GM12878 (cell line): ENCODE measurements at regions not wholly inside any gene's neighbourhood (a gene's known extent, or its start where the extent isn't known, plus 50 kb on each side); places are given as distances from the start of the nearest gene placed in this dataset.

Experiments
- ATAC-seq: fragments of 200-7000 bp; cut with Tn5 transposase; 3 replicates; pipeline ENCODE4 v1.9.1; 2020; ENCODE audit warnings: mild to moderate bottlenecking, moderate library complexity
- BruUV-seq: library from RNA; stranded (reverse); fragments of 400-500 nt; replicated peaks from 2 replicates; lab custom pipeline; 2021; lab: Mats Ljungman, UMichigan
- CTCF ChIA-PET: fragments of 300-600 bp; sonication (Branson Sonifier 250); formaldehyde crosslinking; extraction: SDS; loops from one replicate; lab custom pipeline; 2021; ENCODE audit warnings: inconsistent platforms; lab: Yijun Ruan, JAX
- POLR2A ChIA-PET: fragments of 350-600 bp; formaldehyde crosslinking; extraction: SDS; loops from one replicate; lab custom pipeline; 2021; ENCODE audit warnings: inconsistent platforms; lab: Charles Lee
- RAD21 ChIA-PET: fragments of 300-600 bp; sonication (Branson Sonifier 250); formaldehyde crosslinking; loops from one replicate; lab custom pipeline; 2023; ENCODE audit warnings: antibody characterized with exemption; ENCODE audit not compliant: unreplicated experiment; lab: Charles Lee
- SMC1A ChIA-PET: fragments of 300-600 bp; sonication (Branson Sonifier 250); formaldehyde crosslinking; loops from one replicate; lab custom pipeline; 2023; ENCODE audit not compliant: unreplicated experiment, uncharacterized antibody; lab: Charles Lee
- DNase-seq: peaks from one replicate; pipeline ENCODE4 v3.0.0-alpha.2; 2011; ENCODE audit warnings: low read depth, low spot score
- FAIRE-seq: peaks from 3 replicates; lab custom pipeline; 2011; peaks lifted over from hg19 to GRCh38; lab: Jason Lieb, UNC
- H2AFZ ChIP-seq: 2 replicates; pipeline ENCODE4 v1.6.0; 2011; ENCODE audit warnings: low read depth, low read length, control low read depth; ENCODE audit not compliant: control insufficient read depth
- H3K27ac ChIP-seq: 2 replicates; pipeline ENCODE4 v1.5.1; 2011; ENCODE audit warnings: control low read depth; ENCODE audit not compliant: control insufficient read depth, insufficient read depth
- H3K27me3 ChIP-seq, 2 experiments: replicated peaks in 1 of 2; 2 replicates each; pipeline versions ENCODE4 v1.6.0 to v1.6.1; 2011; ENCODE audit warnings: low read length in 1 of 2; ENCODE audit not compliant: control insufficient read depth in 2 of 2, insufficient read depth in 2 of 2
- H3K36me3 ChIP-seq, 2 experiments: 2 replicates each; pipeline ENCODE4 v1.5.1; 2011; ENCODE audit warnings: low read length in 1 of 2; ENCODE audit not compliant: control insufficient read depth in 2 of 2, insufficient read depth in 2 of 2
- H3K4me1 ChIP-seq: 2 replicates; pipeline ENCODE4 v1.6.1; 2011; ENCODE audit warnings: mild to moderate bottlenecking, low read length, moderate library complexity, mixed read lengths; ENCODE audit not compliant: control insufficient read depth, insufficient read depth
- H3K4me2 ChIP-seq: 2 replicates; pipeline ENCODE4 v1.6.0; 2011; ENCODE audit warnings: control low read depth; ENCODE audit not compliant: control insufficient read depth, insufficient read depth
- H3K4me3 ChIP-seq: fragments of 200-600 bp; sonication (generic); 2 replicates; pipeline ENCODE4 v1.5.1; 2016
- H3K79me2 ChIP-seq: 2 replicates; pipeline ENCODE4 v1.6.0; 2011; ENCODE audit warnings: low read length; ENCODE audit not compliant: control insufficient read depth, insufficient read depth
- H3K9ac ChIP-seq: 2 replicates; pipeline ENCODE4 v1.8.0; 2011; ENCODE audit warnings: low read length, control low read depth, mixed read lengths; ENCODE audit not compliant: control insufficient read depth, insufficient read depth
- H3K9me3 ChIP-seq: replicated peaks from 3 replicates; pipeline ENCODE4 v1.5.1; 2011; ENCODE audit warnings: mild to moderate bottlenecking, low read length; ENCODE audit not compliant: control insufficient read depth, insufficient read depth
- H4K20me1 ChIP-seq: 2 replicates; pipeline ENCODE4 v1.6.0; 2011; ENCODE audit not compliant: control insufficient read depth, insufficient read depth
- BRCA1 ChIP-seq: IDR thresholded peaks from 2 replicates; pipeline ENCODE4 v1.6.1; 2011; ENCODE audit warnings: low read depth, low read length, improper control_type of control experiment
- CBX3 ChIP-seq: fragments of 200-600 bp; sonication (generic); IDR thresholded peaks from 2 replicates; pipeline ENCODE4 v1.6.1; 2016; ENCODE audit warnings: low read depth, borderline replicate concordance
- EED ChIP-seq: sonication (generic); IDR thresholded peaks from 2 replicates; pipeline ENCODE4 v1.6.1; 2016; ENCODE audit warnings: antibody characterized with exemption, low read depth
- IKZF1 ChIP-seq: fragments of 450-650 bp; conservative IDR thresholded peaks from 2 replicates; pipeline ENCODE4 v1.6.1; 2017; ENCODE audit warnings: antibody characterized with exemption, mild to moderate bottlenecking
- IKZF2 ChIP-seq, 2 experiments: fragments of 450-650 bp; IDR thresholded peaks; 2 replicates each; pipeline ENCODE4 v1.6.1; 2017; ENCODE audit warnings: mild to moderate bottlenecking in 2 of 2, moderate library complexity in 2 of 2
- NKRF ChIP-seq: fragments of 450-650 bp; conservative IDR thresholded peaks from 2 replicates; pipeline ENCODE4 v1.6.1; 2017; ENCODE audit warnings: mild to moderate bottlenecking, moderate library complexity
- SRF ChIP-seq, 2 experiments: IDR thresholded peaks; 2 replicates each; pipeline ENCODE4 v1.6.1; 2011; ENCODE audit warnings: low read depth in 2 of 2, low read length in 2 of 2, mild to moderate bottlenecking in 1 of 2, moderate library complexity in 1 of 2
- SUPT20H ChIP-seq: IDR thresholded peaks from 2 replicates; pipeline ENCODE4 v1.6.1; 2011; ENCODE audit warnings: low read depth, mild to moderate bottlenecking, low read length, moderate library complexity, borderline replicate concordance; ENCODE audit not compliant: control insufficient read depth
- TCF12 ChIP-seq: IDR thresholded peaks from 2 replicates; pipeline ENCODE4 v1.6.1; 2011; ENCODE audit warnings: low read depth, mild to moderate bottlenecking, low read length
- YBX1 ChIP-seq: fragments of 450-650 bp; IDR thresholded peaks from 2 replicates; pipeline ENCODE4 v1.6.1; 2016; ENCODE audit warnings: antibody characterized with exemption
- ZBED1 ChIP-seq: IDR thresholded peaks from 2 replicates; pipeline ENCODE4 v1.6.1; 2016; ENCODE audit warnings: borderline replicate concordance
- WGBS: methylation state at CpG from one replicate; pipeline ENCODE4 v1.1.6; 2016; ENCODE audit warnings: low lambda C conversion rate; ENCODE audit not compliant: insufficient replicate concordance, insufficient coverage; ENCODE audit errors: missing lambda C conversion rate; 5-methylcytosine and 5-hydroxymethylcytosine counted together
- in situ Hi-C: fragments of 300-500 bp; cut with MboI; formaldehyde crosslinking; loops from 9 replicates; pipeline ENCODE4 v1.14.3; 2018; ENCODE audit warnings: mixed read lengths
- intact Hi-C: fragments of 100-400 bp; cut with micrococcal nuclease; formaldehyde crosslinking; loops from one replicate; pipeline ENCODE4 v1.14.2; 2022; ENCODE audit not compliant: unreplicated experiment
- TF ChIP-seq, protein P1 (sequence below): IDR thresholded peaks from 2 replicates; pipeline ENCODE4 v1.6.1; 2012; ENCODE audit warnings: low read depth, low read length, improper control_type of control experiment
- TF ChIP-seq, protein P2 (sequence below): fragments of 150-350 bp; IDR thresholded peaks from 2 replicates; pipeline ENCODE4 v1.6.1; 2016; ENCODE audit warnings: low read depth, low read length

- no peak overlapping the region for H3K27ac ChIP-seq
- no peaks in the 10 kb centered on the region; the same call in 2 of the 3 replicates for H3K9me3 ChIP-seq
- no peaks in the 10 kb centered on the region for H3K79me2 ChIP-seq
- ChIA-PET CTCF (interaction anchor here (0.6 kb wide), 1 partner anchor 684 kb away, joined by 4 read pairs; no protein-coding TSS in a partner anchor), POLR2A (no interaction called here), SMC1A (no interaction called here), RAD21 (no interaction called here)
- no peaks in the 10 kb centered on the region for H3K27me3 ChIP-seq
- FAIRE-seq (no peak), ATAC-seq (no peak), DNase-seq (no peak)
- WGBS = 15% methylated on average over 4 of the region's 4 CpGs
- no peak overlapping the region for H3K4me3 ChIP-seq
- no peaks in the 10 kb centered on the region for H3K36me3 ChIP-seq
- no peak overlapping the region for H3K9ac ChIP-seq
- H3K4me1 ChIP-seq = no peaks in the 10 kb centered on the region
- no peak overlapping the region for H2AFZ ChIP-seq
- intact Hi-C loops = no loop called here
- no peak for TF ChIP-seq TCF12
- no peak for TF ChIP-seq IKZF1
- no peak for TF ChIP-seq SUPT20H
- no peak for TF ChIP-seq SRF (IDR thresholded peaks at IDR 0.05; ENCODE audit: low read depth in 2 of 2, low read length in 2 of 2)
- TF ChIP-seq, protein P1, sequence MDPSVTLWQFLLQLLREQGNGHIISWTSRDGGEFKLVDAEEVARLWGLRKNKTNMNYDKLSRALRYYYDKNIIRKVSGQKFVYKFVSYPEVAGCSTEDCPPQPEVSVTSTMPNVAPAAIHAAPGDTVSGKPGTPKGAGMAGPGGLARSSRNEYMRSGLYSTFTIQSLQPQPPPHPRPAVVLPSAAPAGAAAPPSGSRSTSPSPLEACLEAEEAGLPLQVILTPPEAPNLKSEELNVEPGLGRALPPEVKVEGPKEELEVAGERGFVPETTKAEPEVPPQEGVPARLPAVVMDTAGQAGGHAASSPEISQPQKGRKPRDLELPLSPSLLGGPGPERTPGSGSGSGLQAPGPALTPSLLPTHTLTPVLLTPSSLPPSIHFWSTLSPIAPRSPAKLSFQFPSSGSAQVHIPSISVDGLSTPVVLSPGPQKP = no peak
- TF ChIP-seq, protein P2, sequence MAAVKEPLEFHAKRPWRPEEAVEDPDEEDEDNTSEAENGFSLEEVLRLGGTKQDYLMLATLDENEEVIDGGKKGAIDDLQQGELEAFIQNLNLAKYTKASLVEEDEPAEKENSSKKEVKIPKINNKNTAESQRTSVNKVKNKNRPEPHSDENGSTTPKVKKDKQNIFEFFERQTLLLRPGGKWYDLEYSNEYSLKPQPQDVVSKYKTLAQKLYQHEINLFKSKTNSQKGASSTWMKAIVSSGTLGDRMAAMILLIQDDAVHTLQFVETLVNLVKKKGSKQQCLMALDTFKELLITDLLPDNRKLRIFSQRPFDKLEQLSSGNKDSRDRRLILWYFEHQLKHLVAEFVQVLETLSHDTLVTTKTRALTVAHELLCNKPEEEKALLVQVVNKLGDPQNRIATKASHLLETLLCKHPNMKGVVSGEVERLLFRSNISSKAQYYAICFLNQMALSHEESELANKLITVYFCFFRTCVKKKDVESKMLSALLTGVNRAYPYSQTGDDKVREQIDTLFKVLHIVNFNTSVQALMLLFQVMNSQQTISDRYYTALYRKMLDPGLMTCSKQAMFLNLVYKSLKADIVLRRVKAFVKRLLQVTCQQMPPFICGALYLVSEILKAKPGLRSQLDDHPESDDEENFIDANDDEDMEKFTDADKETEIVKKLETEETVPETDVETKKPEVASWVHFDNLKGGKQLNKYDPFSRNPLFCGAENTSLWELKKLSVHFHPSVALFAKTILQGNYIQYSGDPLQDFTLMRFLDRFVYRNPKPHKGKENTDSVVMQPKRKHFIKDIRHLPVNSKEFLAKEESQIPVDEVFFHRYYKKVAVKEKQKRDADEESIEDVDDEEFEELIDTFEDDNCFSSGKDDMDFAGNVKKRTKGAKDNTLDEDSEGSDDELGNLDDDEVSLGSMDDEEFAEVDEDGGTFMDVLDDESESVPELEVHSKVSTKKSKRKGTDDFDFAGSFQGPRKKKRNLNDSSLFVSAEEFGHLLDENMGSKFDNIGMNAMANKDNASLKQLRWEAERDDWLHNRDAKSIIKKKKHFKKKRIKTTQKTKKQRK = no peak
- no peak for TF ChIP-seq YBX1
- no peak for TF ChIP-seq BRCA1
- no peak for TF ChIP-seq EED
- no peak for TF ChIP-seq NKRF
- no peak for TF ChIP-seq IKZF2 (IDR thresholded peaks at IDR 0.05)
- TF ChIP-seq ZBED1 = no peak
- no peak for TF ChIP-seq CBX3
- no peak overlapping the region for H3K4me2 ChIP-seq
- no TSS peak for BruUV-seq
- in situ Hi-C loops = no loop called here
- H4K20me1 ChIP-seq = no peaks in the 10 kb centered on the region
Observed at GRCh38 chr13:47632311-47632710, 368.8 kb downstream of the SUCLA2 start.
